ENCODE measurements at regions not wholly inside any gene's neighbourhood (a gene's known extent, or its start where the extent isn't known, plus 50 kb on each side); places are given as distances from the start of the nearest gene placed in this dataset.

DNA sequence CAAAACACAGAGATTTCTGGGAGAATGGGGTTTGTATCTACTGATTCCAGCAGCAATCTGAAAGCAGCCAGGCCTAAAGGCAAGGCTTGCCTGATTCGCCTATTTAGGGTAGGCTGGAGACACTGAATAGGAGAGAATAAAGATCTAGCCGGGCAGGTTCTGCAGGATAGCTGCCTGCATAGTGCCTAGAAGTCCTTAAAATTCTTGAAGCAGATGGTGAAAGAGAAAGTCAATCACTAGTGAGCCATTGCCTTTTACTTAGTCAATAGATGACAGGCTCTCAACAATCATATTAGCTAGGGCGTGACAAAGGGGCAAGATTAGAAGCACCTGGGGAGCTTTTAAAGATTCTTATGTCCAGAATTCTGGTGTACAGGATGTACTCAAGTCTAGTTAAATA is 522.7 kb downstream of the HTR1A start:
- H3K36me3 ChIP-seq (ENCODE audit: insufficient read depth, low read length): no peaks in the 10 kb centered on the region
- CTCF ChIA-PET (ENCODE audit: unreplicated experiment): no interaction called here
- no peaks in the 10 kb centered on the region for H3K9me2 ChIP-seq (ENCODE audit: insufficient read depth, low read length)
- H3K27ac ChIP-seq (ENCODE audit: low read depth, low read length, poor library complexity, severe bottlenecking): no peak overlapping the region
- no peak for DNase-seq (ENCODE audit: low spot score)
- intact Hi-C loops (cut with micrococcal nuclease; ENCODE audit: unreplicated experiment): no loop called here
- TF ChIP-seq, protein P1, sequence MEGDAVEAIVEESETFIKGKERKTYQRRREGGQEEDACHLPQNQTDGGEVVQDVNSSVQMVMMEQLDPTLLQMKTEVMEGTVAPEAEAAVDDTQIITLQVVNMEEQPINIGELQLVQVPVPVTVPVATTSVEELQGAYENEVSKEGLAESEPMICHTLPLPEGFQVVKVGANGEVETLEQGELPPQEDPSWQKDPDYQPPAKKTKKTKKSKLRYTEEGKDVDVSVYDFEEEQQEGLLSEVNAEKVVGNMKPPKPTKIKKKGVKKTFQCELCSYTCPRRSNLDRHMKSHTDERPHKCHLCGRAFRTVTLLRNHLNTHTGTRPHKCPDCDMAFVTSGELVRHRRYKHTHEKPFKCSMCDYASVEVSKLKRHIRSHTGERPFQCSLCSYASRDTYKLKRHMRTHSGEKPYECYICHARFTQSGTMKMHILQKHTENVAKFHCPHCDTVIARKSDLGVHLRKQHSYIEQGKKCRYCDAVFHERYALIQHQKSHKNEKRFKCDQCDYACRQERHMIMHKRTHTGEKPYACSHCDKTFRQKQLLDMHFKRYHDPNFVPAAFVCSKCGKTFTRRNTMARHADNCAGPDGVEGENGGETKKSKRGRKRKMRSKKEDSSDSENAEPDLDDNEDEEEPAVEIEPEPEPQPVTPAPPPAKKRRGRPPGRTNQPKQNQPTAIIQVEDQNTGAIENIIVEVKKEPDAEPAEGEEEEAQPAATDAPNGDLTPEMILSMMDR (conservative IDR thresholded peaks at IDR 0.05; ENCODE audit: low read length): no peak
- TF ChIP-seq EZH2phosphoT487 (IDR thresholded peaks at IDR 0.05; ENCODE audit: borderline replicate concordance, low read depth, low read length): no peak
- H3K4me1 ChIP-seq (ENCODE audit: insufficient read depth, low read length, poor library complexity, severe bottlenecking): no peaks in the 10 kb centered on the region
- no peaks in the 10 kb centered on the region for H3K9me3 ChIP-seq (ENCODE audit: low read length)
- H3K79me2 ChIP-seq (ENCODE audit: insufficient read depth, low read depth, low read length): no peaks in the 10 kb centered on the region
- H2AFZ ChIP-seq (ENCODE audit: low read length): no peak overlapping the region
- H4K20me1 ChIP-seq (ENCODE audit: insufficient read depth, low read length): no peaks in the 10 kb centered on the region
- no peak overlapping the region for H3K4me3 ChIP-seq (ENCODE audit: low read depth, low read length, poor library complexity, severe bottlenecking)
- BruUV-seq (replicated peaks): no TSS peak
- POLR2A ChIA-PET: no interaction called here
- H3K4me2 ChIP-seq (ENCODE audit: low read length): no peak overlapping the region

DNA sequence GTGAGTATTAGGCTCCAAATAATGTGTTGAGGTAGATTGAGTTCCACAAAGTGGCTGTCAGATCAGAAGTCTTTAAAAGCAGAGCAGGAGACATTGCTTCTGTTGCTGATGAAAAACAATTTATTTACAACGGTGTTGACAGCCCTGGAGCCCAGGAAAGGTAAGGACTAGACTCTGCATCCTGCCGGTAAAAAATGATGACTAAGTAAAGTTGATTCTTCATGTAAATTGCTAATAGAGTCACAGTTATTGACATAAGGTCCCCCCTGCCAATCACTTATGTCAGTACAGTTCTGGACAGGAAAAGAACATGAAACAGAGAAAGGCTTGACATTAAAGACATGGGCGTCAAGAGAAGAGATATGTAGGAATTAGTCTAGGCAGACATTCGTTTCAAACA is 552.5 kb downstream of the HTR1A start:
- H3K4me3 ChIP-seq (ENCODE audit: low read depth, low read length, poor library complexity, severe bottlenecking): no peak overlapping the region
- H3K4me1 ChIP-seq (ENCODE audit: insufficient read depth, low read length, poor library complexity, severe bottlenecking): no peaks in the 10 kb centered on the region
- H4K20me1 ChIP-seq (ENCODE audit: insufficient read depth, low read length): no peaks in the 10 kb centered on the region
- CTCF ChIA-PET (ENCODE audit: unreplicated experiment): no interaction called here
- no peaks in the 10 kb centered on the region for H3K79me2 ChIP-seq (ENCODE audit: insufficient read depth, low read depth, low read length)
- no TSS peak for BruUV-seq (replicated peaks)
- no peak overlapping the region for H2AFZ ChIP-seq (ENCODE audit: low read length)
- POLR2A ChIA-PET: no interaction called here
- TF ChIP-seq, protein P1 (conservative IDR thresholded peaks at IDR 0.05; ENCODE audit: low read length): no peak
- no peak for TF ChIP-seq EZH2phosphoT487 (IDR thresholded peaks at IDR 0.05; ENCODE audit: borderline replicate concordance, low read depth, low read length)
- H3K9me3 ChIP-seq (ENCODE audit: low read length): no peaks in the 10 kb centered on the region
- no peak for DNase-seq (ENCODE audit: low spot score)
- H3K27ac ChIP-seq (ENCODE audit: low read depth, low read length, poor library complexity, severe bottlenecking): no peak overlapping the region
- H3K4me2 ChIP-seq (ENCODE audit: low read length): no peak overlapping the region
- no peaks in the 10 kb centered on the region for H3K36me3 ChIP-seq (ENCODE audit: insufficient read depth, low read length)
- no peaks in the 10 kb centered on the region for H3K9me2 ChIP-seq (ENCODE audit: insufficient read depth, low read length)
- intact Hi-C loops (cut with micrococcal nuclease; ENCODE audit: unreplicated experiment): no loop called here

DNA sequence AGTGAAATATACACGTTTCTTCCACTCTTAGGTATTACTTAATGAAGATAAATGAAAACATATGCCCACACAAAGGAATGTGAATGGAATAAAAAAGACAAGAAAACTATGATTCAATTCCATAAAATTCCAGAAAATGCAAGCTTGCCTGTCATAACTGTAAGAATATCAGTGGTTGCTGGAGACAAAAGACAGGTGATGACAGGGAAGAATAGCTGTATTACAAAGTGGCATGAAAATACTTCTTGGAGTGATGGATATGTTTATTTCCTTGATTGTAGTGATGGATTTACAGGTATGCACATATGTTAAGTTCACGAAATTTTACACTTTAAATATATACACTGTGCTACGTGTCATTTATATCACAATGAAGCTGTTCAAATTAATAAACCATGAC is 553.3 kb downstream of the HTR1A start:
- Histone ChIP-seq H2AFZ (ENCODE audit: low read length) (no peak overlapping the region), H3K9me3 (ENCODE audit: low read length) (no peaks in the 10 kb centered on the region), H3K4me2 (ENCODE audit: low read length) (no peak overlapping the region), H3K79me2 (ENCODE audit: insufficient read depth, low read depth, low read length) (no peaks in the 10 kb centered on the region), H3K4me3 (ENCODE audit: low read depth, low read length, poor library complexity, severe bottlenecking) (no peak overlapping the region), H4K20me1 (ENCODE audit: insufficient read depth, low read length) (no peaks in the 10 kb centered on the region), H3K36me3 (ENCODE audit: insufficient read depth, low read length) (no peaks in the 10 kb centered on the region), H3K27ac (ENCODE audit: low read depth, low read length, poor library complexity, severe bottlenecking) (no peak overlapping the region), H3K9me2 (ENCODE audit: insufficient read depth, low read length) (no peaks in the 10 kb centered on the region), H3K4me1 (ENCODE audit: insufficient read depth, low read length, poor library complexity, severe bottlenecking) (no peaks in the 10 kb centered on the region)
- no TSS peak for BruUV-seq (replicated peaks)
- no peak for DNase-seq (ENCODE audit: low spot score)
- TF ChIP-seq, protein P1 (conservative IDR thresholded peaks at IDR 0.05; ENCODE audit: low read length): no peak
- no peak for TF ChIP-seq EZH2phosphoT487 (IDR thresholded peaks at IDR 0.05; ENCODE audit: borderline replicate concordance, low read depth, low read length)
- intact Hi-C loops (cut with micrococcal nuclease; ENCODE audit: unreplicated experiment): no loop called here
- ChIA-PET CTCF (ENCODE audit: unreplicated experiment) (no interaction called here), POLR2A (no interaction called here)
